WI38 (cell line): ENCODE measurements at regions not wholly inside any gene's neighbourhood (a gene's known extent, or its start where the extent isn't known, plus 50 kb on each side); places are given as distances from the start of the nearest gene placed in this dataset.

Source experiments
- H3K4me3 ChIP-seq: 2 replicates; pipeline ENCODE4 v1.5.1; 2011; ENCODE audit warnings: low read depth, mild to moderate bottlenecking, control low read depth, low read length
- TF ChIP-seq, protein P1 (sequence below): IDR thresholded peaks from 2 replicates; pipeline ENCODE4 v1.5.1; 2012; ENCODE audit warnings: low read depth, mild to moderate bottlenecking, control low read depth, low read length

- TF ChIP-seq, protein P1, sequence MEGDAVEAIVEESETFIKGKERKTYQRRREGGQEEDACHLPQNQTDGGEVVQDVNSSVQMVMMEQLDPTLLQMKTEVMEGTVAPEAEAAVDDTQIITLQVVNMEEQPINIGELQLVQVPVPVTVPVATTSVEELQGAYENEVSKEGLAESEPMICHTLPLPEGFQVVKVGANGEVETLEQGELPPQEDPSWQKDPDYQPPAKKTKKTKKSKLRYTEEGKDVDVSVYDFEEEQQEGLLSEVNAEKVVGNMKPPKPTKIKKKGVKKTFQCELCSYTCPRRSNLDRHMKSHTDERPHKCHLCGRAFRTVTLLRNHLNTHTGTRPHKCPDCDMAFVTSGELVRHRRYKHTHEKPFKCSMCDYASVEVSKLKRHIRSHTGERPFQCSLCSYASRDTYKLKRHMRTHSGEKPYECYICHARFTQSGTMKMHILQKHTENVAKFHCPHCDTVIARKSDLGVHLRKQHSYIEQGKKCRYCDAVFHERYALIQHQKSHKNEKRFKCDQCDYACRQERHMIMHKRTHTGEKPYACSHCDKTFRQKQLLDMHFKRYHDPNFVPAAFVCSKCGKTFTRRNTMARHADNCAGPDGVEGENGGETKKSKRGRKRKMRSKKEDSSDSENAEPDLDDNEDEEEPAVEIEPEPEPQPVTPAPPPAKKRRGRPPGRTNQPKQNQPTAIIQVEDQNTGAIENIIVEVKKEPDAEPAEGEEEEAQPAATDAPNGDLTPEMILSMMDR = no peak
- H3K4me3 ChIP-seq = no peak overlapping the region
Measured at GRCh38 chr5:173672166-173672565, 55.7 kb upstream of the BOD1 start.

GRCh38 chr5:173672891-173673290 is 56.4 kb upstream of the BOD1 start:
- no peak overlapping the region for H3K4me3 ChIP-seq

DNA sequence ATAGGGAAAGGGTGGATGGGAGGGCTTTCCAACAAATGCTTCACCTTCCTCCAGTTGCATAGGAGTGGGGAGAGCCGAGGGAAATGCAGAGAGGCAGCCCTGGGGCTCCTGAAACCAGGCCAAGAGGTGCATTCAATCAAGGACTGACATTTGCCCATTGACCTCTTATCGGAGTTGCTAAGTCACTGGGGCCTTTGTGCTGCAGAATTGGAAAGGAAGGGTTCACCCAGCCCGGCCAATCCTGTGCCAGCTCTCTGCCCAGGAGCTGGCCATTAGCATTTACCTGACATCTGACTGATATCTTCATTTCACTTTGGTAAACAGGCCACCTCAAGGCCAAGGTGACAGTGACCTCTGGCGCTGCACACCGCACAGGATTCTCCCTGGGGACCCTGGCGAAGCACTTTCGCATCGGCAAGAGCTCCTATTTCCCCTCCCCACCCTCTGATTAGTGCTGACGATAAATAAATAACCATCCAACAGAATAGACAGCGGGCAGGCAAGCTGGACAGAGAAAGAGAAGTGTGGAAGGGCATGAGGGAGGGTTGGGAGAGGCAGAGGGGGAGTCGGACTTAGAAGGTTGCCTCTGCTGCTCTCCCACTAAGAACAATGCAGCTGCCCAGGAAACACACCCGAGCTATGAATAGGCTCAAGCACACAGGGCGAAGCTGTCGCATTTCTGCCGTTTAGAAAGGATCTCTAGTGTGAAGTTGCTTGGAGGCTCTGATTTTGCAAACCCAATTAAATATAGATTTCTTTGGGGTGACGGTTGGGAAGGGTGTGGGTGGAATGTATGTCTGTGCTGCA is 57.0 kb upstream of the BOD1 start:
- TF ChIP-seq, protein P1 = no peak
- no peak overlapping the region for H3K4me3 ChIP-seq

More at GRCh38 chr5:173672891-173673290, 56.4 kb upstream of the BOD1 start:
- TF ChIP-seq, protein P1 = no peak

GRCh38 chr5:173675287-173675996 is 59.0 kb upstream of the BOD1 start:
- TF ChIP-seq, protein P1 = no peak
- H3K4me3 ChIP-seq = no peak overlapping the region

- TF ChIP-seq, protein P1 = no peak
- no peak overlapping the region for H3K4me3 ChIP-seq
Measured at GRCh38 chr5:173676375-173676774, 59.9 kb upstream of the BOD1 start.

GRCh38 chr5:173677125-173677672 is 60.7 kb upstream of the BOD1 start:
- TF ChIP-seq, protein P1 = no peak
- H3K4me3 ChIP-seq = no peak overlapping the region
